GM12891 (cell line): ENCODE measurements at regions not wholly inside any gene's neighbourhood (a gene's known extent, or its start where the extent isn't known, plus 50 kb on each side); places are given as distances from the start of the nearest gene placed in this dataset.

Source experiments
- POLR2A ChIP-seq: IDR thresholded peaks from 2 replicates; pipeline ENCODE4 v1.6.1; 2011; ENCODE audit warnings: low read depth, low read length, control low read depth
- POLR2AphosphoS5 ChIP-seq: IDR thresholded peaks from 2 replicates; pipeline ENCODE4 v1.6.1; 2011; ENCODE audit warnings: low read depth, low read length, control low read depth
- POU2F2 ChIP-seq: IDR thresholded peaks from 2 replicates; pipeline ENCODE4 v1.6.1; 2011; ENCODE audit warnings: low read depth, mild to moderate bottlenecking, control low read depth, low read length, moderate library complexity

DNA sequence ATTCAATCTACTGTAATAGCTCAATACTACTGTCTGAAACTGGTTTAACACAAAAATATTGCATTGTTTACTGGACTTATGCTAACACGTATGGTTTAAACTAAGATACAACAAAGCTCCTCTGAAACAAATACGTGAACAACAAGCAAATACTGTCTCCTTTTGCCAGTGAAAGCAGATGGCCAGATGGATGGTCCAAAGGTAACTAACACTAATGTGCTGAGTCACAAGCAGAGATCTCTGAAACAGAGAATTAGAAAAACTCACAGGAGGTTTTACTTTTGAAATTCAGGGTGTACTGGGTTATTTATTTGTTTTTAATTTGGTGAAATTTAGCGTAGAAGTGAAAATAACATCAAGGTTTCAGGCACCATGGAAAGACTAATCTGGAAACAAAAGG lies 124.3 kb upstream of the SOX4 start:
- TF ChIP-seq POLR2A (no peak), POLR2AphosphoS5 (no peak), POU2F2 (no peak)
